Right atrium auricular region (tissue), 2 donors: ENCODE measurements at regions not wholly inside any gene's neighbourhood (a gene's known extent, or its start where the extent isn't known, plus 50 kb on each side); places are given as distances from the start of the nearest gene placed in this dataset.

Experiments used
- DNase-seq: peaks from one replicate; pipeline ENCODE4 v3.0.0-alpha.2; 2019; ENCODE audit warnings: low spot score
- H3K27ac ChIP-seq, 2 donors: fragments of 200-600 bp; sonication (generic); 1 replicate in 1 of 2; 2 replicates in 1 of 2; pipeline ENCODE4 v1.5.1; 2016 to 2019
- H3K27me3 ChIP-seq, 2 donors: fragments of 200-600 bp; sonication (generic); one replicate each; pipeline versions ENCODE4 v1.5.1 to v1.6.0; 2017 to 2019
- H3K36me3 ChIP-seq: fragments of 200-600 bp; sonication (generic); one replicate; pipeline ENCODE4 v1.5.1; 2016
- H3K4me1 ChIP-seq, 2 donors: fragments of 200-600 bp; sonication (generic); one replicate each; pipeline versions ENCODE4 v1.5.1 to v1.6.0; 2017 to 2019
- H3K4me3 ChIP-seq, 2 donors: fragments of 200-600 bp; sonication (generic); 1 replicate in 1 of 2; 2 replicates in 1 of 2; pipeline ENCODE4 v1.5.1; 2017 to 2019; ENCODE audit warnings: mild to moderate bottlenecking in 1 of 2, moderate library complexity in 1 of 2
- H3K9me3 ChIP-seq, 2 donors: fragments of 200-600 bp; sonication (generic); one replicate each; pipeline ENCODE4 v1.5.1; 2019
- TF ChIP-seq, protein P1 (sequence below), 2 donors: fragments of 200-600 bp; sonication (generic); IDR thresholded peaks; one replicate each; pipeline ENCODE4 v1.5.1; 2019; ENCODE audit warnings: antibody characterized with exemption in 2 of 2

- H3K9me3 ChIP-seq, result no peaks in the 10 kb centered on the region
- no peak overlapping the region for H3K27ac ChIP-seq
- TF ChIP-seq, protein P1, sequence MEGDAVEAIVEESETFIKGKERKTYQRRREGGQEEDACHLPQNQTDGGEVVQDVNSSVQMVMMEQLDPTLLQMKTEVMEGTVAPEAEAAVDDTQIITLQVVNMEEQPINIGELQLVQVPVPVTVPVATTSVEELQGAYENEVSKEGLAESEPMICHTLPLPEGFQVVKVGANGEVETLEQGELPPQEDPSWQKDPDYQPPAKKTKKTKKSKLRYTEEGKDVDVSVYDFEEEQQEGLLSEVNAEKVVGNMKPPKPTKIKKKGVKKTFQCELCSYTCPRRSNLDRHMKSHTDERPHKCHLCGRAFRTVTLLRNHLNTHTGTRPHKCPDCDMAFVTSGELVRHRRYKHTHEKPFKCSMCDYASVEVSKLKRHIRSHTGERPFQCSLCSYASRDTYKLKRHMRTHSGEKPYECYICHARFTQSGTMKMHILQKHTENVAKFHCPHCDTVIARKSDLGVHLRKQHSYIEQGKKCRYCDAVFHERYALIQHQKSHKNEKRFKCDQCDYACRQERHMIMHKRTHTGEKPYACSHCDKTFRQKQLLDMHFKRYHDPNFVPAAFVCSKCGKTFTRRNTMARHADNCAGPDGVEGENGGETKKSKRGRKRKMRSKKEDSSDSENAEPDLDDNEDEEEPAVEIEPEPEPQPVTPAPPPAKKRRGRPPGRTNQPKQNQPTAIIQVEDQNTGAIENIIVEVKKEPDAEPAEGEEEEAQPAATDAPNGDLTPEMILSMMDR (IDR thresholded peaks at IDR 0.05), result no peak
- no peak for DNase-seq
- no peaks in the 10 kb centered on the region for H3K4me1 ChIP-seq
- H3K4me3 ChIP-seq, result no peak overlapping the region
- no peaks in the 10 kb centered on the region for H3K27me3 ChIP-seq
- H3K36me3 ChIP-seq, result no peaks in the 10 kb centered on the region
Measured at GRCh38 chr4:96786306-96786705, 946.4 kb downstream of the PDHA2 start.

- Histone ChIP-seq H3K4me1 (no peaks in the 10 kb centered on the region), H3K27ac (no peak overlapping the region), H3K9me3 (no peaks in the 10 kb centered on the region), H3K4me3 (no peak overlapping the region), H3K27me3 (no peaks in the 10 kb centered on the region), H3K36me3 (no peaks in the 10 kb centered on the region)
- DNase-seq, result no peak
- TF ChIP-seq, protein P1 (IDR thresholded peaks at IDR 0.05), result no peak
Measured at GRCh38 chr4:96787766-96788165, 947.9 kb downstream of the PDHA2 start.

DNA sequence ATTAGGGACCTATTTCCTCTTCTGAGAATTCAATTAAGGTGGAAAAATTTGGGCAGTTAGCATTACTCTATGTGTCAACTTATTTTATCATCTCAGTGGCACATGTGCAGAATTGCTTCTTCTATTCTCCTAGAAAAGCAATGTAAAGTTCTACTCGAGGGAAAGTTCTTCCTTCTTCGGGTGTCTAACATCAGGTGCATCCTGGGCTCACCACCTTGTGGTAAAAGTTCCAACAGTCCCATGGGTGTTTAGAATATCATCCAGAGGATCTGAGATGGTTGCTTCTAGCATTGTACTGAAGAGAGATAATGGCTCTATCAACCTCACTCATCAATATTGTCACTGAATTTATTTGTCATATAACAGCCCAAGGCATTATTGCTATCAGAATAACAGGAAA lies 969.7 kb downstream of the PDHA2 start:
- Histone ChIP-seq H3K9me3 (no peaks in the 10 kb centered on the region), H3K36me3 (no peaks in the 10 kb centered on the region), H3K4me3 (no peak overlapping the region), H3K4me1 (no peaks in the 10 kb centered on the region), H3K27ac (no peak overlapping the region), H3K27me3 (no peaks in the 10 kb centered on the region)
- no peak for DNase-seq
- TF ChIP-seq, protein P1 (IDR thresholded peaks at IDR 0.05), result no peak

DNA sequence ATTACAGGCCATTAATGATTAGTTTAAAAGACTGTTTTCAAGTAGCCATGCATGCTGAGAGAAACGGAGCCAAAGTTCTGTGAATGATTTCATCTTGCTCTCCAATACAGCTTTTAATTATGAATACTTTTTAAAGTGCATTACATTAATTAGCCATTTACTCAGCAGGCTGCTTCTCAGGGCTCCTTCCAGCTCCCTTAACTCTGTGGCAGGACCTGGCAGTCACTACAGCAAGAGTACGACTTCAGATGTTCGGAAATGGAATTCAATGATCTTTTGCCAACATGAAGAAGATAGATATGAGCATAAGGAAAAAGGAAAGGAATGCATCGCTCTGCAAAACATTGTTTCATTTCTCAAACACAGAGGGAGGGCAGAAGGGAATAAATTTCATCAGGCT lies 987.2 kb downstream of the PDHA2 start:
- no peak overlapping the region for H3K27ac ChIP-seq
- H3K27me3 ChIP-seq, result no peaks in the 10 kb centered on the region
- no peak for DNase-seq

GRCh38 chr4:96833831-96834230 lies 993.9 kb downstream of the PDHA2 start:
- TF ChIP-seq, protein P1 (IDR thresholded peaks at IDR 0.05), result no peak
- Histone ChIP-seq H3K27me3 (no peaks in the 10 kb centered on the region), H3K4me3 (no peak overlapping the region), H3K9me3 (no peaks in the 10 kb centered on the region), H3K27ac (no peak overlapping the region), H3K36me3 (no peaks in the 10 kb centered on the region), H3K4me1 (no peaks in the 10 kb centered on the region)
- DNase-seq, result no peak

More for the DNA sequence above, 987.2 kb downstream of the PDHA2 start:
- H3K9me3 ChIP-seq, result no peaks in the 10 kb centered on the region
- TF ChIP-seq, protein P1 (IDR thresholded peaks at IDR 0.05), result no peak
- H3K36me3 ChIP-seq, result no peaks in the 10 kb centered on the region
- H3K4me1 ChIP-seq, result no peaks in the 10 kb centered on the region
- H3K4me3 ChIP-seq, result no peak overlapping the region

DNA sequence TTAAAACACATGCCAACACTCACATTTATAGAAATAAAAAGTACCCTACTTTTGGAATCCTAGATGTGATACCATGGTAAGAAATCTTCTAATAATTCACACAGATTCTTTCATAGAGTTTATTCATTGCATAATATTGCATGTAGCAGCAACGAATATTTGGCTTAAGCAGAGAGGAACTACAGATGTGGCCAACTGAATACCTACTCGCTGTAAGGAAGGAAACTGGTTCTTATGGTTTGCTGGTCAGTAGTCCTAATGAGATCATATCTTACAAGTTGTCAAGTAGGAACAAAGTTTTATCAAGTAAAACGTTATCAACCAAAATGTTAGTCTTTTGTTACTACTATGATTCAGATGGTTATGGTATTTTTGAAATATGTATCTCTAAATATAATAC lies 996.1 kb downstream of the PDHA2 start:
- no peak for DNase-seq
- H3K36me3 ChIP-seq, result no peaks in the 10 kb centered on the region
- TF ChIP-seq, protein P1 (IDR thresholded peaks at IDR 0.05), result no peak
- no peaks in the 10 kb centered on the region for H3K27me3 ChIP-seq
- no peak overlapping the region for H3K4me3 ChIP-seq
- no peaks in the 10 kb centered on the region for H3K4me1 ChIP-seq
- no peak overlapping the region for H3K27ac ChIP-seq
- no peaks in the 10 kb centered on the region for H3K9me3 ChIP-seq
